SK-N-MC (cell line): ENCODE measurements at regions not wholly inside any gene's neighbourhood (a gene's known extent, or its start where the extent isn't known, plus 50 kb on each side); places are given as distances from the start of the nearest gene placed in this dataset.

Experiments
- DNase-seq: peaks from one replicate; pipeline ENCODE4 v3.0.0-alpha.2; 2011; ENCODE audit warnings: low read depth, low spot score
- H3K27ac ChIP-seq: fragments of 200-600 bp; sonication (generic); 2 replicates; pipeline ENCODE4 v1.5.1; 2016; ENCODE audit warnings: mixed run types
- H3K36me3 ChIP-seq: fragments of 200-600 bp; sonication (generic); 2 replicates; pipeline ENCODE4 v1.6.1; 2017; ENCODE audit warnings: antibody characterized with exemption, low read length, mixed read lengths; ENCODE audit not compliant: insufficient read depth
- H3K4me3 ChIP-seq: fragments of 200-600 bp; sonication (generic); 2 replicates; pipeline ENCODE4 v1.5.1; 2016
- H3K9ac ChIP-seq: fragments of 200-600 bp; sonication (generic); 2 replicates; pipeline ENCODE4 v1.8.0; 2017; ENCODE audit warnings: mixed run types, mixed read lengths; ENCODE audit not compliant: insufficient read length
- H3K9me3 ChIP-seq: fragments of 200-600 bp; sonication (generic); 2 replicates; pipeline ENCODE4 v1.6.1; 2017; ENCODE audit warnings: low read depth, mild to moderate bottlenecking, antibody characterized with exemption, low read length, moderate library complexity, mixed read lengths
- EZH2 ChIP-seq: fragments of 200-600 bp; sonication (generic); IDR thresholded peaks from one replicate; pipeline ENCODE4 v1.6.1; 2017; ENCODE audit warnings: antibody characterized with exemption
- FOXP2 ChIP-seq: optimal IDR thresholded peaks from 2 replicates; pipeline ENCODE3; 2011; ENCODE audit warnings: mild to moderate bottlenecking, moderate library complexity; ENCODE audit not compliant: insufficient read depth; ENCODE audit errors: extremely low read length, control extremely low read depth
- POLR2AphosphoS5 ChIP-seq: IDR thresholded peaks from 2 replicates; pipeline ENCODE4 v1.6.1; 2012; ENCODE audit warnings: mild to moderate bottlenecking, low read depth, low read length, borderline replicate concordance

GRCh38 chr20:10806539-10806938, 132.7 kb upstream of the JAG1 start:
- Histone ChIP-seq H3K4me3 (no peak overlapping the region), H3K9ac (no peak overlapping the region), H3K27ac (no peak overlapping the region), H3K36me3 (no peaks in the 10 kb centered on the region), H3K9me3 (no peaks in the 10 kb centered on the region)
- TF ChIP-seq FOXP2 (no peak), POLR2AphosphoS5 (no peak), EZH2 (no peak)
- DNase-seq = no peak

DNA sequence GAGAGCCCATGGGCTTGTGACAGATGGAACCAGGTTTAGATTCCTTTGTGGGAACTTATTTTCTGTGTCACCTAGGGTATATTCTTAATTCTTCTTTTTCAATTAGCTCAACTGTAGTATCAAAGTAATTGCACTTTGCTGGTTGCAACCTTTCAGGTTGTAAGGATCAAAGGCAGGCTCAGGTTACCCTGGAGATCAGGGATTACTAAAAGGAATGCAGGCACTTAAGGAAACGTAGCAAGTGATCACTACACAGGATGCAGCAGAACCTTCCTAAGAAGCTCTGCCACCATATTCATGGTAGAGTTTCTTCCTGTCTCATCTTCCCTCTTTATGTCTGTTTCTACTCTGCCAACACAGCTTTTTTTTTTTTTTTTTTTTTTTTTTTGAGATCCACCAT, 133.2 kb upstream of the JAG1 start:
- no peak overlapping the region for H3K27ac ChIP-seq
- H3K36me3 ChIP-seq = no peaks in the 10 kb centered on the region
- no peaks in the 10 kb centered on the region for H3K9me3 ChIP-seq
- TF ChIP-seq EZH2 = no peak
- TF ChIP-seq POLR2AphosphoS5 = no peak
- no peak for TF ChIP-seq FOXP2
- H3K9ac ChIP-seq = no peak overlapping the region
- H3K4me3 ChIP-seq = no peak overlapping the region
- DNase-seq = no peak

- Histone ChIP-seq H3K9me3 (no peaks in the 10 kb centered on the region), H3K36me3 (no peaks in the 10 kb centered on the region), H3K4me3 (no peak overlapping the region), H3K9ac (no peak overlapping the region), H3K27ac (no peak overlapping the region)
- no peak for TF ChIP-seq FOXP2
- no peak for TF ChIP-seq EZH2
- TF ChIP-seq POLR2AphosphoS5 = no peak
- no peak for DNase-seq
Observed at GRCh38 chr20:10812759-10813327, 139.0 kb upstream of the JAG1 start.

DNA sequence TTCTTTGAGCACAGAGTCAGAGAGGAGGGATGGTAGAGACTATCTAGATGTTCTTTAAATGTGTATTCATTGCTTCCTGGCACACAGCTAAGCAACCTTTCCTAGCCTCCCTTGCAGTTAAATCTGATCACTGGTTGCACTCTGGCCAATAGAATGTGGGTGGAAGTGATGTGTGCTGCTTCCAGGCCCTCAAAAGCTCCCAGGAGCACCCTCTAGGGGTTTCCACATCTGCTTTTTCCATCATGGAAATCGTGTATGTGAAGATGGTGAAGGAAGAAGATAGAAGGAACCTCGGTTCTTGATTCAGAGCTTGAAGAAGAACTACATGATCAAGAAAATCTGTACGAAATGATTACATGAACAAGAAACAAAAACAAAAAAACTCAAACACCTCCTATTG, 149.8 kb upstream of the JAG1 start:
- no peak for DNase-seq
- no peak for TF ChIP-seq POLR2AphosphoS5
- TF ChIP-seq EZH2 = no peak
- no peak for TF ChIP-seq FOXP2

DNA sequence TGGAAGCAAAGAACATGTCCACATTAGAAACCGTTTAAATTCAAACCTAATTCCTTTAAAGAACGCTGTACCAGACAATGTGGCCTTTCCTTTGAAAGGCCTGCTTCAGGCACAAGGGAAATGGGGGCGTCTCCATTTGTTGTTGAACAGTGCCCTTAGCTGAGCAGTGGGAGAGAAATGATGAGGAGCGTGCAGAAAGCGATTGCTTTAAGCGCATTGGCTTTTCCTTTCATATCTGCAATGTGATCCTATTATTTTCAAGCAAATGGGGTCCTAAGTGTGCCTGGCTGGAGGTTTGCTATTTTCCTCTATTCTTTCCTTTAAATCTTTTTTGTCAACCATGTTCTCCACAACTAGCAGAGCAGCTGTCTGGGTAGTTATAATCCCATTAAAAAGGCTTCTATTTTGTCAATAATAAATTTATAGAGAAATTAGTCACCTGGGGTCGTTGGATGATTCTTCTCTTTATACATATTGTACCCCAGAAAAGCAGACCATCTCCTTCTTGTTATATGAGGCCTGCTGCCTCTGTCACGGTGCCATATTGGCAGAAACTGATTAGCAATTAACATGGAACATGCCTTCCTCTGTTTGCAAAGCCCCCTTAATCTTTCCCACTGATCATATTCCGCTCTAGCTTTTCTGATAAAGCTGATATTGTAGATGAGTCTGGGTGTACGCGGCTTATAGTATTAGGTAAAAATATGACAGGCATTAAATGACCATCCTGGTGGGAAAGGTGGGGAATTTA, 151.1 kb upstream of the JAG1 start:
- H3K36me3 ChIP-seq = no peaks in the 10 kb centered on the region
- H3K27ac ChIP-seq = no peak overlapping the region
- no peak for TF ChIP-seq POLR2AphosphoS5
- no peak for TF ChIP-seq EZH2
- no peak for TF ChIP-seq FOXP2
- no peak overlapping the region for H3K4me3 ChIP-seq
- no peaks in the 10 kb centered on the region for H3K9me3 ChIP-seq
- no peak for DNase-seq
- no peak overlapping the region for H3K9ac ChIP-seq

More for the DNA sequence above, 149.8 kb upstream of the JAG1 start:
- no peak overlapping the region for H3K9ac ChIP-seq
- H3K36me3 ChIP-seq = no peaks in the 10 kb centered on the region
- H3K9me3 ChIP-seq = no peaks in the 10 kb centered on the region
- H3K27ac ChIP-seq = no peak overlapping the region
- H3K4me3 ChIP-seq = no peak overlapping the region

DNA sequence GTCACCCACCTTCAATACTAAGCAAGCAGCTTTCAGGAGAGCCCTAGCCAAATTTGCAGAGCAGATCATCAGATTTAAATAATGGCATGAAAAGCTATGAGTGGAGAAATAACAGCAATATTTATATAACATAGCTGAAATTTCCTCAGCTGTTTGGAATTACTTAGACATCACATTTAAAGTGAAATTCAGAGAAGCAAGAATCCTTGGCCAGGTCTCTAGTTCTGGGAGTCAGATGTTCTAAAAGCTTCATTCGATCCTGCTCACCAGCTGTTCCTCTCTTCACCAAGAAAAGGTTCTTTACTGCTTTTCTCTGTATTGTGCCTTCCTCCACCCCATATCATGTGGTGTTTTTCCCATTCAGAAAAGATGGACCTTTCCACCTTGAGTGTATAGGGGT, 152.3 kb upstream of the JAG1 start:
- no peak for TF ChIP-seq POLR2AphosphoS5
- no peak for TF ChIP-seq FOXP2
- no peak for TF ChIP-seq EZH2
- Histone ChIP-seq H3K27ac (no peak overlapping the region), H3K4me3 (no peak overlapping the region), H3K36me3 (no peaks in the 10 kb centered on the region), H3K9me3 (no peaks in the 10 kb centered on the region), H3K9ac (no peak overlapping the region)
- DNase-seq = no peak

- Histone ChIP-seq H3K4me3 (no peak overlapping the region), H3K9ac (no peak overlapping the region), H3K27ac (no peak overlapping the region), H3K9me3 (no peaks in the 10 kb centered on the region), H3K36me3 (no peaks in the 10 kb centered on the region)
- TF ChIP-seq FOXP2 (no peak), POLR2AphosphoS5 (no peak), EZH2 (no peak)
- no peak for DNase-seq
Observed at GRCh38 chr20:10828180-10828579, 154.4 kb upstream of the JAG1 start.

GRCh38 chr20:10832141-10832540, 158.3 kb upstream of the JAG1 start:
- DNase-seq = no peak
- Histone ChIP-seq H3K4me3 (no peak overlapping the region), H3K27ac (no peak overlapping the region), H3K36me3 (no peaks in the 10 kb centered on the region), H3K9me3 (no peaks in the 10 kb centered on the region), H3K9ac (no peak overlapping the region)
- TF ChIP-seq POLR2AphosphoS5 (no peak), FOXP2 (no peak), EZH2 (no peak)
